ENCODE measurements at regions not wholly inside any gene's neighbourhood (a gene's known extent, or its start where the extent isn't known, plus 50 kb on each side); places are given as distances from the start of the nearest gene placed in this dataset.

DNA sequence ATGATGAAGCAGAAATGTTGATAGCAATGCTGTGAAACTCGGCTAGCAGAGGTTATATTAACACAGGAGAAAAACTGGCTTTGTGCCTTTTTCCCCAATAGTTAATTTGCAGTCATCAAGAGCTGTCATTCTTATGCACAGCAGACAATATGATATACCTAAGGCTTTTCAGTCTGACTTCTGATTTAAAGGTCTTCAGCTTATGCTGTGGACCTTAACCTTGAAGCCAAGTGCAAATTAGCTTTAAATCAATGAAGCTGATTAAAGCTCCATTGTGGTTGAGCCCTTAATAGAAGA is 171.6 kb upstream of the ID4 start:
- TF ChIP-seq KDM5A (IDR thresholded peaks at IDR 0.05; ENCODE audit: low read length): no peak
- TF ChIP-seq, protein P1, sequence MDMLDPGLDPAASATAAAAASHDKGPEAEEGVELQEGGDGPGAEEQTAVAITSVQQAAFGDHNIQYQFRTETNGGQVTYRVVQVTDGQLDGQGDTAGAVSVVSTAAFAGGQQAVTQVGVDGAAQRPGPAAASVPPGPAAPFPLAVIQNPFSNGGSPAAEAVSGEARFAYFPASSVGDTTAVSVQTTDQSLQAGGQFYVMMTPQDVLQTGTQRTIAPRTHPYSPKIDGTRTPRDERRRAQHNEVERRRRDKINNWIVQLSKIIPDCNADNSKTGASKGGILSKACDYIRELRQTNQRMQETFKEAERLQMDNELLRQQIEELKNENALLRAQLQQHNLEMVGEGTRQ (IDR thresholded peaks at IDR 0.05; ENCODE audit: low read length): no peak
- no peak for TF ChIP-seq SP4 (IDR thresholded peaks at IDR 0.05; ENCODE audit: low read length)
- no peak for TF ChIP-seq CHD2 (IDR thresholded peaks at IDR 0.05; ENCODE audit: low read length)
- no peak for TF ChIP-seq SP2 (IDR thresholded peaks at IDR 0.05; ENCODE audit: low read length)
- no peak for TF ChIP-seq RAD21 (IDR thresholded peaks at IDR 0.05 in 1 of 2, conservative IDR thresholded peaks at IDR 0.05 in 1 of 2; ENCODE audit: low read depth in 2 of 2, low read length in 2 of 2)
- no peak for TF ChIP-seq SUZ12 (IDR thresholded peaks at IDR 0.05; ENCODE audit: low read length)
- peak overlapping the region; percentile 21; the same call in 1 of the 2 replicates for H2AFZ ChIP-seq (ENCODE audit: low read length)
- FAIRE-seq: no peak

More for the DNA sequence above, 171.6 kb upstream of the ID4 start:
- Histone ChIP-seq H3K4me1 (replicated peaks in 1 of 4; ENCODE audit: control insufficient read depth in 3 of 4, insufficient read depth in 4 of 4, low read length in 3 of 4) (peaks cover 0 to 35% (median 27%) of the 10 kb centered on the region in 4 experiments; a peak in 6 of 7 replicates), H3K36me3 (ENCODE audit: control insufficient read depth in 2 of 4, insufficient read depth in 4 of 4, low read length in 3 of 4) (no peaks in the 10 kb centered on the region), H2BK120ac (replicated peaks; ENCODE audit: low read depth, low read length) (peak overlapping the region; percentile 65), H2BK20ac (ENCODE audit: low read length) (peak overlapping the region; percentile 66; the same call in 1 of the 2 replicates), H4K91ac (replicated peaks; ENCODE audit: insufficient read length, low read length) (no peak overlapping the region), H3K27ac (ENCODE audit: low read depth, low read length) (no peak overlapping the region), H4K20me1 (replicated peaks in 1 of 2; ENCODE audit: control insufficient read depth in 1 of 2, insufficient read depth in 2 of 2, low read length in 2 of 2) (no peaks in the 10 kb centered on the region), H3K23me2 (ENCODE audit: low read depth, low read length) (no peaks in the 10 kb centered on the region; the same call in 1 of the 2 replicates), H3K79me1 (ENCODE audit: low read depth, low read length) (no peaks in the 10 kb centered on the region), H3K23ac (ENCODE audit: insufficient read length) (no peak overlapping the region), H3K14ac (ENCODE audit: insufficient read length) (no peak overlapping the region), H4K8ac (ENCODE audit: extremely low read depth, insufficient read depth, low read length) (no peak overlapping the region), H3K4me2 (ENCODE audit: insufficient read depth in 1 of 2, low read depth in 2 of 2, low read length in 2 of 2) (no peak overlapping the region), H2AK5ac (ENCODE audit: low read depth, low read length) (no peak overlapping the region), H3K4me3 (ENCODE audit: extremely low read depth in 1 of 4, insufficient read depth in 2 of 4, low read depth in 3 of 4, low read length in 4 of 4) (no peak overlapping the region), H3K9me3 (ENCODE audit: insufficient read depth in 2 of 2, low read depth in 1 of 2, low read length in 1 of 2) (no peaks in the 10 kb centered on the region), H4K5ac (ENCODE audit: insufficient read length, low read depth, low read length) (no peak overlapping the region), H3K18ac (ENCODE audit: extremely low read depth, low read length) (no peak overlapping the region), H2BK5ac (ENCODE audit: low read depth, low read length) (peak overlapping the region; percentile 40; the same call in 1 of the 2 replicates), H3K4ac (replicated peaks; ENCODE audit: insufficient read length, low read depth, low read length) (no peak overlapping the region), H2BK12ac (ENCODE audit: low read depth, low read length) (no peak overlapping the region), H3K27me3 (replicated peaks in 1 of 4; ENCODE audit: control insufficient read depth in 3 of 4, extremely low read depth in 1 of 4, insufficient read depth in 3 of 4, low read length in 3 of 4) (no peaks in the 10 kb centered on the region; a peak in 1 of 7 replicates), H3K56ac (replicated peaks; ENCODE audit: insufficient read length, low read depth, low read length) (no peak overlapping the region), H3K79me2 (ENCODE audit: control insufficient read depth in 1 of 2, insufficient read depth in 2 of 2, low read length in 2 of 2) (no peaks in the 10 kb centered on the region), H3K9ac (replicated peaks in 1 of 4; ENCODE audit: extremely low read depth in 1 of 4, low read depth in 3 of 4, low read length in 3 of 4) (no peak overlapping the region), H2BK15ac (ENCODE audit: low read length) (no peak overlapping the region)
- ChIA-PET POLR2A (ENCODE audit: partially characterized antibody) (interaction anchor here (1.2 kb wide), 1 partner anchor 9 kb away, joined by 4 read pairs; no protein-coding TSS in a partner anchor), CTCF (ENCODE audit: partially characterized antibody) (interaction anchor here (1.0 to 1.2 kb wide), 2 partner anchors 25 to 31 kb away, joined by 3 read pairs; no protein-coding TSS in a partner anchor)
- no peak for DNase-seq (ENCODE audit: low read depth in 1 of 2, low spot score in 2 of 2)
- WGBS, 2 experiments (ENCODE audit: extremely low coverage in 1 of 2, insufficient coverage in 1 of 2, insufficient read length in 1 of 2, insufficient replicate concordance in 2 of 2, low coverage in 1 of 2, low lambda C conversion rate in 2 of 2, missing lambda C conversion rate in 1 of 2): 69% methylated on average over 1 of the region's 1 CpG; no CpG with 5 or more reads in 1 of the 2 experiments

All from H1 (cell line).